Lower leg skin (tissue), 4 donors: ENCODE measurements at regions not wholly inside any gene's neighbourhood (a gene's known extent, or its start where the extent isn't known, plus 50 kb on each side); places are given as distances from the start of the nearest gene placed in this dataset.

Experiments
- DNase-seq, 2 donors: peaks; one replicate each; pipeline ENCODE4 v3.0.0-alpha.2; 2019; ENCODE audit warnings: low spot score in 2 of 2
- H3K4me3 ChIP-seq: fragments of 200-600 bp; sonication (generic); 2 replicates; pipeline ENCODE4 v1.5.1; 2017; ENCODE audit warnings: mild to moderate bottlenecking, low read depth; ENCODE audit not compliant: poor library complexity, severe bottlenecking
- CTCF ChIP-seq, 3 donors: fragments of 450-650 bp; IDR thresholded peaks; one replicate each; pipeline ENCODE4 v1.5.1; 2016; ENCODE audit warnings: antibody characterized with exemption in 3 of 3, mild to moderate bottlenecking in 3 of 3, moderate library complexity in 2 of 3
- POLR2A ChIP-seq, 2 donors: fragments of 450-650 bp; IDR thresholded peaks; one replicate each; pipeline ENCODE4 v1.6.1; 2016 to 2017; ENCODE audit warnings: antibody characterized with exemption in 2 of 2, mild to moderate bottlenecking in 1 of 2, moderate library complexity in 1 of 2
- WGBS, 2 donors: methylation state at CpG; one replicate each; pipeline ENCODE4 v1.1.5; 2018; 5-methylcytosine and 5-hydroxymethylcytosine counted together
- intact Hi-C: fragments of 100-400 bp; cut with DNase I; formaldehyde crosslinking; loops from one replicate; pipeline ENCODE4 v1.15.0; 2023; ENCODE audit warnings: low total_unique reads

- intact Hi-C loops = no loop called here
- 94% methylated on average over 5 of the region's 5 CpGs for WGBS, 2 donors
- H3K4me3 ChIP-seq = no peak overlapping the region
- no peak for DNase-seq
- TF ChIP-seq POLR2A (IDR thresholded peaks at IDR 0.05) (no peak), CTCF (IDR thresholded peaks at IDR 0.05) (no peak)
Observed at GRCh38 chr20:8935878-8936277, 133.0 kb upstream of the PLCB4 start.

GRCh38 chr20:8938532-8938931 lies 130.4 kb upstream of the PLCB4 start:
- intact Hi-C loops = no loop called here
- no peak for TF ChIP-seq CTCF (IDR thresholded peaks at IDR 0.05)
- TF ChIP-seq POLR2A (IDR thresholded peaks at IDR 0.05) = no peak
- WGBS, 2 donors = 92 to 96% methylated on average over 1 of the region's 1 CpG
- no peak overlapping the region for H3K4me3 ChIP-seq
- DNase-seq = no peak

GRCh38 chr20:8940326-8940725 lies 128.6 kb upstream of the PLCB4 start:
- DNase-seq = peak in 1 of 2 donors; percentile 25
- no peak for TF ChIP-seq POLR2A (IDR thresholded peaks at IDR 0.05)
- no peak overlapping the region for H3K4me3 ChIP-seq
- intact Hi-C loops = no loop called here
- WGBS, 2 donors = 65 to 82% methylated on average over 2 of the region's 2 CpGs

- DNase-seq = no peak
- intact Hi-C loops = no loop called here
- H3K4me3 ChIP-seq = no peak overlapping the region
- TF ChIP-seq POLR2A (IDR thresholded peaks at IDR 0.05) (no peak), CTCF (IDR thresholded peaks at IDR 0.05) (no peak)
Observed at GRCh38 chr20:8943631-8944030, 125.3 kb upstream of the PLCB4 start.

GRCh38 chr20:8946036-8946940 lies 122.6 kb upstream of the PLCB4 start:
- TF ChIP-seq CTCF (IDR thresholded peaks at IDR 0.05) (no peak), POLR2A (IDR thresholded peaks at IDR 0.05) (no peak)
- DNase-seq = no peak
- no peak overlapping the region for H3K4me3 ChIP-seq
- intact Hi-C loops = no loop called here
- WGBS, 2 donors = 63 to 65% methylated on average over 6 of the region's 6 CpGs

GRCh38 chr20:8948442-8949020 lies 120.4 kb upstream of the PLCB4 start:
- 63 to 66% methylated on average over 3 of the region's 3 CpGs for WGBS, 2 donors
- no peak for DNase-seq
- intact Hi-C loops = no loop called here
- no peak for TF ChIP-seq POLR2A (IDR thresholded peaks at IDR 0.05)
- no peak for TF ChIP-seq CTCF (IDR thresholded peaks at IDR 0.05)
- no peak overlapping the region for H3K4me3 ChIP-seq
